GM21447 (cell line): ENCODE measurements at regions not wholly inside any gene's neighbourhood (a gene's known extent, or its start where the extent isn't known, plus 50 kb on each side); places are given as distances from the start of the nearest gene placed in this dataset.

Experiments
- ATAC-seq: cut with Tn5 transposase; IDR thresholded peaks from one replicate; pipeline ENCODE4 v1.9.1; 2021; ENCODE audit not compliant: unreplicated experiment

GRCh38 chr2:129722306-129723019 lies 257.0 kb upstream of the RAB6C start:
- ATAC-seq, result no peak

- no peak for ATAC-seq
These were observed 256.0 kb upstream of the RAB6C start for GRCh38 chr2:129723277-129724020.

GRCh38 chr2:129724021-129724757 lies 255.3 kb upstream of the RAB6C start:
- no peak for ATAC-seq

- no peak for ATAC-seq
These were observed 253.2 kb upstream of the RAB6C start for GRCh38 chr2:129726216-129726615.

- ATAC-seq, result no peak
These were observed 252.2 kb upstream of the RAB6C start for GRCh38 chr2:129727286-129727685.

- ATAC-seq, result no peak
These were observed 251.2 kb upstream of the RAB6C start for GRCh38 chr2:129728035-129728972.

GRCh38 chr2:129729011-129729410 lies 250.5 kb upstream of the RAB6C start:
- no peak for ATAC-seq

- ATAC-seq, result no peak
These were observed 249.8 kb upstream of the RAB6C start for GRCh38 chr2:129729646-129730045.

- ATAC-seq, result no peak
These were observed 248.5 kb upstream of the RAB6C start for GRCh38 chr2:129730979-129731378.

- no peak for ATAC-seq
These were observed 247.4 kb upstream of the RAB6C start for GRCh38 chr2:129731907-129732629.

- no peak for ATAC-seq
These were observed 246.8 kb upstream of the RAB6C start for GRCh38 chr2:129732630-129733026.

- ATAC-seq, result no peak
These were observed 246.4 kb upstream of the RAB6C start for GRCh38 chr2:129733041-129733440.

GRCh38 chr2:129733579-129733978 lies 245.9 kb upstream of the RAB6C start:
- no peak for ATAC-seq

GRCh38 chr2:129734343-129735034 lies 245.0 kb upstream of the RAB6C start:
- ATAC-seq, result no peak

- no peak for ATAC-seq
These were observed 243.9 kb upstream of the RAB6C start for GRCh38 chr2:129735576-129735975.

- ATAC-seq, result no peak
These were observed 241.6 kb upstream of the RAB6C start for GRCh38 chr2:129737660-129738527.

GRCh38 chr2:129738799-129739198 lies 240.7 kb upstream of the RAB6C start:
- no peak for ATAC-seq

GRCh38 chr2:129740504-129740903 lies 239.0 kb upstream of the RAB6C start:
- ATAC-seq, result no peak

GRCh38 chr2:129741165-129741564 lies 238.3 kb upstream of the RAB6C start:
- no peak for ATAC-seq
